Liver (tissue), 3 donors: ENCODE measurements at regions not wholly inside any gene's neighbourhood (a gene's known extent, or its start where the extent isn't known, plus 50 kb on each side); places are given as distances from the start of the nearest gene placed in this dataset.

Experiments used
- ATF3 ChIP-seq: IDR thresholded peaks from 2 replicates; pipeline ENCODE4 v1.6.1; 2016; ENCODE audit warnings: antibody characterized with exemption
- CTCF ChIP-seq: fragments of 150-350 bp; IDR thresholded peaks from 2 replicates; pipeline ENCODE4 v1.5.1; 2017; ENCODE audit warnings: improper control_type of control experiment, low read depth, low read length; ENCODE audit not compliant: missing input control
- FOXA1 ChIP-seq: IDR thresholded peaks from 2 replicates; pipeline ENCODE4 v1.6.1; 2016; ENCODE audit warnings: antibody characterized with exemption
- JUND ChIP-seq, 2 donors: IDR thresholded peaks; 2 replicates each; pipeline ENCODE4 v1.6.1; 2016; ENCODE audit warnings: antibody characterized with exemption in 2 of 2
- MAX ChIP-seq: IDR thresholded peaks from 2 replicates; pipeline ENCODE4 v1.6.1; 2016; ENCODE audit warnings: antibody characterized with exemption
- RXRA ChIP-seq, 2 donors: IDR thresholded peaks; 2 replicates each; pipeline ENCODE4 v1.6.1; 2017 to 2018; ENCODE audit warnings: antibody characterized with exemption in 2 of 2, mild to moderate bottlenecking in 1 of 2
- donor health status: healthy.
- donor health status: healthy.

- TF ChIP-seq MAX (no peak), CTCF (no peak), RXRA (IDR thresholded peaks at IDR 0.05) (no peak), FOXA1 (no peak), JUND (IDR thresholded peaks at IDR 0.05) (no peak), ATF3 (no peak)
These were observed 1029.5 kb downstream of the MCTP2 start for GRCh38 chr15:95260856-95261255.
